Mesothelial cell of epicardium (in vitro differentiated cells): ENCODE measurements at regions not wholly inside any gene's neighbourhood (a gene's known extent, or its start where the extent isn't known, plus 50 kb on each side); places are given as distances from the start of the nearest gene placed in this dataset.

Source experiments
- DNase-seq, 2 experiments: peaks; one replicate each; pipeline ENCODE4 v3.0.0; 2021; ENCODE audit warnings: low spot score in 2 of 2; ENCODE audit not compliant: unreplicated experiment in 2 of 2
- H3K27ac Mint-ChIP-seq: 2 replicates; pipeline ENCODE4 v1.8.0; 2021; ENCODE audit warnings: mixed read lengths
- H3K27me3 Mint-ChIP-seq: 2 replicates; pipeline ENCODE4 v1.8.0; 2021; ENCODE audit warnings: low read depth, mixed read lengths
- H3K36me3 Mint-ChIP-seq: 2 replicates; pipeline ENCODE4 v1.8.0; 2021; ENCODE audit warnings: mixed read lengths
- H3K4me1 Mint-ChIP-seq: 2 replicates; pipeline ENCODE4 v1.8.0; 2021; ENCODE audit warnings: mixed read lengths
- H3K4me3 Mint-ChIP-seq: 2 replicates; pipeline ENCODE4 v1.8.0; 2021; ENCODE audit warnings: mild to moderate bottlenecking, moderate library complexity, mixed read lengths
- H3K9me3 Mint-ChIP-seq: 2 replicates; pipeline ENCODE4 v1.8.0; 2021; ENCODE audit warnings: mixed read lengths
- TF ChIP-seq, protein P1 (sequence below): fragments of 200-600 bp; sonication (generic); IDR thresholded peaks from one replicate; pipeline ENCODE4 v1.5.0; 2021; ENCODE audit warnings: antibody characterized with exemption; ENCODE audit not compliant: unreplicated experiment

DNA sequence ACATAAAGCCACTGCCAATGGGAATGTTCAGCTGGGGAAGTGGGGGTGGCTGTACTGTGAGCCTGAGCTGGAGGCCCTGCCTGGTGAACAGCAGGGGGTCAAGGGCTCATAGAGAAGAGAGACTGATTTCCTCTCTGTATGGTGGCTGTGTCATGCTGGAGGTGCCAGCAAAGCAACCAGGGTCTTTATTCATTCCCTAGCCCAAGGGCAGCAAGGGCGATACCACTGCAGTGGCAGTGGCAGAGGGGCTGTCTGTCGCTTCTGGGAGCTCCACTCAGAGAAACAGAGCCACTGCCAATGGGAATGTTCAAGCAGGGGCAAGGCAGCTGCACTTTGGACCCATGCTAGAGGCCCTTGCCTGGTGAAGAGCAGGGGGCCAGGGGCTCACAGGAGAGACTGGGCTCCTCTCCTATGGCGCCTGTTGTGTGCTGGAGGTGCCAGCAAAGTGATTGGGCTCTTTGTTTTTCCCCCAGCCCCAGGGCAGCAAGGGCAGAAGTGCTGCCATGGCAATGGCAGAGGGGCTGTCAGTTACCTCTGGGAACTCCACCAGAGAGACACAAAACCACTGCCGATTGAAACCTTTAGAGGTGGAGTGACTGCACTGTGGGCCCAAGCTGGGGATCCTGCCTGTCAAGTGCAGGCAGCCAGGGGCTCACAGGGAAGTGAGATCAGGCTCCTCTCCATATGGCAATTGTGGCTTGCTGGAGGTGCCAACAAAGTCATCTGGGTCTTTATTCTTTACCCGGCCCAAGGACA lies 545.1 kb downstream of the SH2D4B start:
- DNase-seq: no peak
- H3K4me3 Mint-ChIP-seq: no peak overlapping the region
- H3K4me1 Mint-ChIP-seq: no peaks in the 10 kb centered on the region
- TF ChIP-seq, protein P1, sequence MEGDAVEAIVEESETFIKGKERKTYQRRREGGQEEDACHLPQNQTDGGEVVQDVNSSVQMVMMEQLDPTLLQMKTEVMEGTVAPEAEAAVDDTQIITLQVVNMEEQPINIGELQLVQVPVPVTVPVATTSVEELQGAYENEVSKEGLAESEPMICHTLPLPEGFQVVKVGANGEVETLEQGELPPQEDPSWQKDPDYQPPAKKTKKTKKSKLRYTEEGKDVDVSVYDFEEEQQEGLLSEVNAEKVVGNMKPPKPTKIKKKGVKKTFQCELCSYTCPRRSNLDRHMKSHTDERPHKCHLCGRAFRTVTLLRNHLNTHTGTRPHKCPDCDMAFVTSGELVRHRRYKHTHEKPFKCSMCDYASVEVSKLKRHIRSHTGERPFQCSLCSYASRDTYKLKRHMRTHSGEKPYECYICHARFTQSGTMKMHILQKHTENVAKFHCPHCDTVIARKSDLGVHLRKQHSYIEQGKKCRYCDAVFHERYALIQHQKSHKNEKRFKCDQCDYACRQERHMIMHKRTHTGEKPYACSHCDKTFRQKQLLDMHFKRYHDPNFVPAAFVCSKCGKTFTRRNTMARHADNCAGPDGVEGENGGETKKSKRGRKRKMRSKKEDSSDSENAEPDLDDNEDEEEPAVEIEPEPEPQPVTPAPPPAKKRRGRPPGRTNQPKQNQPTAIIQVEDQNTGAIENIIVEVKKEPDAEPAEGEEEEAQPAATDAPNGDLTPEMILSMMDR: no peak
- peaks cover 26% of the 10 kb centered on the region for H3K9me3 Mint-ChIP-seq
- peaks cover 13% of the 10 kb centered on the region for H3K27me3 Mint-ChIP-seq
- H3K27ac Mint-ChIP-seq: no peak overlapping the region
- H3K36me3 Mint-ChIP-seq: no peaks in the 10 kb centered on the region

GRCh38 chr10:81093056-81093455 lies 555.4 kb downstream of the SH2D4B start:
- H3K36me3 Mint-ChIP-seq: no peaks in the 10 kb centered on the region
- TF ChIP-seq, protein P1: no peak

DNA sequence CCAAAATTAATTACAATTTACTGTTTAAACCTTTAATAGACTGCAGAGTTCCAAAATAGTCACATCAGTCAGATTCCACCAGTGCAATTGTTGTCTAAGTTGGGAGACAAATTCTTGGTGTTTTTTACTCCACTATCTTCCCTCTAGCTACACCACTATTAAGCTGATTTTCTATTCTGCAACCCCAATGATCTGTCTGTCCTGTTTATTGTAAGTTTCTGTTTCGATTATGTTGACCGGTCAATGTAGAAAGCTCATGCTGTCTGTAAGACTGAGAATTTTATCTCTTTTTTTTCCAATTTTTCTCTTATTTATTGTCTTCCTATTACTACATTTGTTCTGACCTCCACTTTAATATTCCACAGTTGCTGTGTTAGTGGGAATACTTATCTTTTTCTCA lies 557.5 kb downstream of the SH2D4B start:
- H3K4me3 Mint-ChIP-seq: no peak overlapping the region

More at GRCh38 chr10:81093056-81093455, 555.4 kb downstream of the SH2D4B start:
- no peak for DNase-seq
- no peak overlapping the region for H3K4me3 Mint-ChIP-seq
- peaks cover 18% of the 10 kb centered on the region for H3K9me3 Mint-ChIP-seq
- H3K4me1 Mint-ChIP-seq: no peaks in the 10 kb centered on the region
- no peaks in the 10 kb centered on the region for H3K27me3 Mint-ChIP-seq
- no peak overlapping the region for H3K27ac Mint-ChIP-seq

GRCh38 chr10:81096558-81096957 lies 558.9 kb downstream of the SH2D4B start:
- DNase-seq: no peak
- H3K4me3 Mint-ChIP-seq: no peak overlapping the region
- H3K36me3 Mint-ChIP-seq: no peaks in the 10 kb centered on the region
- TF ChIP-seq, protein P1: no peak
- H3K27me3 Mint-ChIP-seq: peaks cover 2% of the 10 kb centered on the region
- no peak overlapping the region for H3K27ac Mint-ChIP-seq
- no peaks in the 10 kb centered on the region for H3K4me1 Mint-ChIP-seq
- H3K9me3 Mint-ChIP-seq: peaks cover 7% of the 10 kb centered on the region

More for the DNA sequence above, 557.5 kb downstream of the SH2D4B start:
- Mint-ChIP-seq H3K27ac (no peak overlapping the region), H3K4me1 (no peaks in the 10 kb centered on the region), H3K27me3 (peaks cover 2% of the 10 kb centered on the region), H3K36me3 (no peaks in the 10 kb centered on the region), H3K9me3 (peaks cover 15% of the 10 kb centered on the region)
- TF ChIP-seq, protein P1: no peak
- no peak for DNase-seq

DNA sequence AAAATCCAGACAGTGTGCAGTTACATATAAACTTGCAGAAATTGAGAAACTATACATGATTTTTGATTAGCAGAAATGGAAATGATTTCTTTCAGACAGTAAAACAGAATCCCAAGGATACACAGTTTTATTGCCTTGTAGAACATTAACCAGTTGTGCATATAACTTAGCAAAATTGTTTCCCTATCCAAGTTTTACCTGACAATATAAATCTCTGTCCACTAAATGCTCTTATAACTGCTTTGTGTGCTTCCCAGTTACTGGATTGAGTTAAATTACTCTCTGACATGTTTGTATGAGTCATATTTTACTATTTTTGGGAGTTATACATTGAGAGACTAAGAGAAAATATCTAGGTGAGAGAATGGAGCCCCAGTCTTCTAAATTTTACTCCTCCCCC lies 563.4 kb downstream of the SH2D4B start:
- Mint-ChIP-seq H3K27me3 (peaks cover 8% of the 10 kb centered on the region), H3K36me3 (no peaks in the 10 kb centered on the region), H3K4me3 (no peak overlapping the region), H3K9me3 (no peaks in the 10 kb centered on the region), H3K27ac (no peak overlapping the region), H3K4me1 (no peaks in the 10 kb centered on the region)
- no peak for DNase-seq
- TF ChIP-seq, protein P1: no peak
